Upper lobe of left lung (tissue), 4 donors: ENCODE measurements at regions not wholly inside any gene's neighbourhood (a gene's known extent, or its start where the extent isn't known, plus 50 kb on each side); places are given as distances from the start of the nearest gene placed in this dataset.

Experiments
- CTCF ChIP-seq, 6 experiments: fragments of 450-650 bp in 4 of 6; fragments of 200-600 bp in 2 of 6; sonication (generic) in 2 of 6; IDR thresholded peaks; one replicate each; pipeline ENCODE4 v1.5.1; 2016 to 2019; ENCODE audit warnings: antibody characterized with exemption in 6 of 6
- POLR2A ChIP-seq, 4 donors: fragments of 450-650 bp; IDR thresholded peaks; one replicate each; pipeline ENCODE4 v1.5.1; 2016 to 2017; ENCODE audit warnings: antibody characterized with exemption in 4 of 4, mild to moderate bottlenecking in 2 of 4
- POLR2AphosphoS5 ChIP-seq, 2 donors: sonication (generic); formaldehyde crosslinking; IDR thresholded peaks; one replicate each; pipeline ENCODE4 v1.5.1; 2017; ENCODE audit warnings: antibody characterized with exemption in 2 of 2

- TF ChIP-seq POLR2A (IDR thresholded peaks at IDR 0.05) (no peak), CTCF (IDR thresholded peaks at IDR 0.05) (no peak), POLR2AphosphoS5 (IDR thresholded peaks at IDR 0.05) (no peak)
Measured at GRCh38 chr1:37085393-37085792, 51.1 kb upstream of the GRIK3 start.
